ENCODE measurements at regions not wholly inside any gene's neighbourhood (a gene's known extent, or its start where the extent isn't known, plus 50 kb on each side); places are given as distances from the start of the nearest gene placed in this dataset.

DNA sequence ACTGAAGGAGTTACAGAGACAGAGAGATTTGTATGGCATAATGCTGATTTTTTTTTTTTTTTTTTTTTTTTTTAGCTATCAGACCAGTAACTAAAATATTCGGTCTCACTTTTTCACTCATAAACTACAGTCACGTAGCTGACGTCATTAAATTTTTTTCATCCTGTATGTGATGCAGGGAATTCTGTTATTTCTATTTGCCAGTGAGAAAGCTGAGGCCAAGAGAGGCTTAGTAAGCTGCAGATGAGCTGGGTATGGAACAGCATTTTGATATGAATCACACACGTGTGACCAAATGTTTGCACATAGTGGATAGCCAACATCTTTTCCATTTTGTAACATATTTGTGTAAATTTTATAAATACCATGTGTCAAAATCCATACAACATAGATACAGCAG lies 79.1 kb upstream of the EPB41L3 start:
- Histone ChIP-seq H3K27ac (no peak overlapping the region), H3K9me3 (no peaks in the 10 kb centered on the region), H3K27me3 (no peaks in the 10 kb centered on the region), H3K36me3 (ENCODE audit: low read depth, missing control alignments) (no peaks in the 10 kb centered on the region), H3K4me3 (no peak overlapping the region), H3K4me1 (peaks cover 10% of the 10 kb centered on the region)
- intact Hi-C loops (cut with DNase I; ENCODE audit: low total_unique reads), result no loop called here
- no peak for DNase-seq
- WGBS, 2 donors, result 74 to 84% methylated on average over 4 of the region's 4 CpGs
- TF ChIP-seq, protein P1, sequence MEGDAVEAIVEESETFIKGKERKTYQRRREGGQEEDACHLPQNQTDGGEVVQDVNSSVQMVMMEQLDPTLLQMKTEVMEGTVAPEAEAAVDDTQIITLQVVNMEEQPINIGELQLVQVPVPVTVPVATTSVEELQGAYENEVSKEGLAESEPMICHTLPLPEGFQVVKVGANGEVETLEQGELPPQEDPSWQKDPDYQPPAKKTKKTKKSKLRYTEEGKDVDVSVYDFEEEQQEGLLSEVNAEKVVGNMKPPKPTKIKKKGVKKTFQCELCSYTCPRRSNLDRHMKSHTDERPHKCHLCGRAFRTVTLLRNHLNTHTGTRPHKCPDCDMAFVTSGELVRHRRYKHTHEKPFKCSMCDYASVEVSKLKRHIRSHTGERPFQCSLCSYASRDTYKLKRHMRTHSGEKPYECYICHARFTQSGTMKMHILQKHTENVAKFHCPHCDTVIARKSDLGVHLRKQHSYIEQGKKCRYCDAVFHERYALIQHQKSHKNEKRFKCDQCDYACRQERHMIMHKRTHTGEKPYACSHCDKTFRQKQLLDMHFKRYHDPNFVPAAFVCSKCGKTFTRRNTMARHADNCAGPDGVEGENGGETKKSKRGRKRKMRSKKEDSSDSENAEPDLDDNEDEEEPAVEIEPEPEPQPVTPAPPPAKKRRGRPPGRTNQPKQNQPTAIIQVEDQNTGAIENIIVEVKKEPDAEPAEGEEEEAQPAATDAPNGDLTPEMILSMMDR (IDR thresholded peaks at IDR 0.05), result no peak
- TF ChIP-seq POLR2A (IDR thresholded peaks at IDR 0.05), result no peak

DNA sequence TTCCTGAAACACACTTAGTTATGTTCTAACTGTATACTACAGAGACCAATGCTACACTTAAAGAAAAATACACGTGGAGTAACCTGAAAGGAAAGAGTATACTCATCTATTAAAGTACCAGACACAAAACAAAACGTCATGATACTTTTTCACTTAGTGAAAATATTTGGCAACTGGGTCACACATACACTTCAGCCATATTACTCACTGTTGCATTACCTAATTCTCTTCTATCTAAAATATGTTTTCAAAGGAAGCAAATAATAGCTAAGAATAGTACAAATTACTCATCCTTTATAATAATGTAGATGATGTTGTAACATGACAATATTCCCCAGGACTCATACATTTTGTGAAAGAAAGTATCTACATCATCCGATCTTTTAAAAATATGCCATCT lies 76.5 kb upstream of the EPB41L3 start:
- Histone ChIP-seq H3K36me3 (ENCODE audit: low read depth, missing control alignments) (no peaks in the 10 kb centered on the region), H3K9me3 (no peaks in the 10 kb centered on the region), H3K27me3 (no peaks in the 10 kb centered on the region), H3K27ac (peak overlapping the region in 1 of 2 donors; percentile 42), H3K4me3 (no peak overlapping the region), H3K4me1 (peaks cover 10% of the 10 kb centered on the region)
- 66 to 80% methylated on average over 3 of the region's 3 CpGs for WGBS, 2 donors
- no peak for DNase-seq
- intact Hi-C loops (cut with DNase I; ENCODE audit: low total_unique reads), result no loop called here
- TF ChIP-seq, protein P1 (IDR thresholded peaks at IDR 0.05), result no peak
- TF ChIP-seq POLR2A (IDR thresholded peaks at IDR 0.05), result no peak

DNA sequence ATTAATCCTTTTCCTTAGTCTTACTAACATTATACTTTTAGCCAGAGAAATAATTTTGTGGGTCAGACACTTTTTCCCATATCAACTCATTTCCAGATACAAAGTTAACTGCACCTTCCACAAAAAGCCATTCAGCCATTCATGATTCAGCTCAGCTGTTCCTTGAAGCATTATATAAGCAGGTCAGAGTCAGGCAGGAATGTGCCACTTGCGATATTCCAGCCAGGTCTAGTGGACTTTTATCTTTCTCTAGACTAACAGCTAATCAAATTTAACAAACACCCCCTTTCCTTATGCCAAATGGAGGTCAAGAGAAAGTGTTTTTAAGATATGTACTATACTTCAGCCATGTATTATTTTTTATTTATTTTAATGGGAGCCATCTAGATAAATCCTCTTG lies 75.6 kb upstream of the EPB41L3 start:
- no peaks in the 10 kb centered on the region for H3K36me3 ChIP-seq (ENCODE audit: low read depth, missing control alignments)
- TF ChIP-seq, protein P1 (IDR thresholded peaks at IDR 0.05), result no peak
- no peak overlapping the region for H3K4me3 ChIP-seq
- no peaks in the 10 kb centered on the region for H3K27me3 ChIP-seq
- H3K4me1 ChIP-seq, result peaks cover 10% of the 10 kb centered on the region
- H3K27ac ChIP-seq, result peak overlapping the region; percentile 41 to 42
- intact Hi-C loops (cut with DNase I; ENCODE audit: low total_unique reads), result no loop called here
- H3K9me3 ChIP-seq, result no peaks in the 10 kb centered on the region
- no peak for DNase-seq
- WGBS, 2 donors, result 58 to 63% methylated on average over 1 of the region's 1 CpG

DNA sequence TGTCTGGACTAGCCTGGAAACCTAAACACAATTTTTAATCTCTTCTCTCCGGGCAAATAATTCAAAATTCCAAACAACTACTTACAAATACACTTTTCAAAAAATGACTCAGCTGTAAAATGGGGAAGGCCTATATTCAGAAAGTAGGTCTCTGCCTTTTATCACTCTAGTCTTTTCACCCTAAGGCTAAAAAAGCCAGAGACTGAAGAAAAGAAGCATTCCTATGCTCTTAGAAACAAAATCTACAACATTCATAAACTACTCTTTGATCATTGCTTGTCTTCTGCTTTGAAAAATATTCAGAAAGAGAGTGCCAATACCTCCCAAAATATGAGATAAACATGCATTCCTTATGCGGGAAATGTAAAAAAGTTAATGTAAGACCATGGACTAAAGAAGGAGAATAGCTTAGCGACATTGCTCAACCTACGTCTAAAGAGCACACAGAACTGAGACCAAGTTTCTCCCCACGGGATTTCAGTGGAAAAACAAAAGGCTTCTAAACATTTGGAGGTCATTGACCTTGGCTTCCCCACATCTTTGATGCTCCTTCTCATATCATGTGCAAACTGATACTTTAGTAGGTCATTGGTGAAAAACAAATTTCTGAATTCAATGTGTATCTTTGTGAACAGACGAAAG lies 74.4 kb upstream of the EPB41L3 start:
- Histone ChIP-seq H3K36me3 (ENCODE audit: low read depth, missing control alignments) (no peaks in the 10 kb centered on the region), H3K27me3 (no peaks in the 10 kb centered on the region), H3K9me3 (no peaks in the 10 kb centered on the region), H3K4me1 (peaks cover 10% of the 10 kb centered on the region), H3K27ac (peak overlapping the region; percentile 42 to 65), H3K4me3 (no peak overlapping the region)
- intact Hi-C loops (cut with DNase I; ENCODE audit: low total_unique reads), result no loop called here
- DNase-seq, result peak; percentile 46
- WGBS, 2 donors, result 53 to 59% methylated on average over 6 of the region's 6 CpGs
- TF ChIP-seq, protein P1 (IDR thresholded peaks at IDR 0.05), result no peak
- no peak for TF ChIP-seq POLR2A (IDR thresholded peaks at IDR 0.05)

DNA sequence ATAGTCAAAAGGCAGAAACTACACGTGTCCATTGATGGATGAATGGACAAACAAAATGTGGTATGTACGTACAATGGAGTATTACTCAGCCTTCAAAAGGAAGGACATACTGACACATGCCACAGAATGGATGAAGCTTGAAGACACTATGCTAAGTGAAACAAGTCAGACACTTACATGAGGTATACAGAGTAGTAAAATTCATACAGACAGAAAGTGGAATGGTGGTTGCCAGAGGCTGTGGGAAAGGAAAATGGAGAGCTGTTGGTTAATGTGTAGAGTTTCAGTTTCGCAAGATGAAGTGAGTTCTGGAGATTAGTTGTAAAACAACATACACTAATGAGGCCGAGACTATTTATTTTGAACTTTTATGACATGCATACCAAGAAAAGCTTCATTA lies 67.4 kb upstream of the EPB41L3 start:
- H3K4me1 ChIP-seq, result peaks cover 8% of the 10 kb centered on the region
- intact Hi-C loops (cut with DNase I; ENCODE audit: low total_unique reads), result no loop called here
- no peaks in the 10 kb centered on the region for H3K27me3 ChIP-seq
- no peaks in the 10 kb centered on the region for H3K9me3 ChIP-seq
- 90% methylated on average over 4 of the region's 4 CpGs for WGBS, 2 donors
- H3K27ac ChIP-seq, result no peak overlapping the region
- DNase-seq, result no peak
- TF ChIP-seq, protein P1 (IDR thresholded peaks at IDR 0.05), result no peak
- no peak for TF ChIP-seq POLR2A (IDR thresholded peaks at IDR 0.05)
- H3K36me3 ChIP-seq (ENCODE audit: low read depth, missing control alignments), result no peaks in the 10 kb centered on the region
- no peak overlapping the region for H3K4me3 ChIP-seq
